IPS DF 4.7 (cell line): ENCODE measurements at regions not wholly inside any gene's neighbourhood (a gene's known extent, or its start where the extent isn't known, plus 50 kb on each side); places are given as distances from the start of the nearest gene placed in this dataset.

Source experiments
- DNase-seq: peaks from one replicate; pipeline ENCODE4 v3.0.0-alpha.2; 2013; ENCODE audit warnings: low spot score; ENCODE audit errors: extremely low read depth

DNA sequence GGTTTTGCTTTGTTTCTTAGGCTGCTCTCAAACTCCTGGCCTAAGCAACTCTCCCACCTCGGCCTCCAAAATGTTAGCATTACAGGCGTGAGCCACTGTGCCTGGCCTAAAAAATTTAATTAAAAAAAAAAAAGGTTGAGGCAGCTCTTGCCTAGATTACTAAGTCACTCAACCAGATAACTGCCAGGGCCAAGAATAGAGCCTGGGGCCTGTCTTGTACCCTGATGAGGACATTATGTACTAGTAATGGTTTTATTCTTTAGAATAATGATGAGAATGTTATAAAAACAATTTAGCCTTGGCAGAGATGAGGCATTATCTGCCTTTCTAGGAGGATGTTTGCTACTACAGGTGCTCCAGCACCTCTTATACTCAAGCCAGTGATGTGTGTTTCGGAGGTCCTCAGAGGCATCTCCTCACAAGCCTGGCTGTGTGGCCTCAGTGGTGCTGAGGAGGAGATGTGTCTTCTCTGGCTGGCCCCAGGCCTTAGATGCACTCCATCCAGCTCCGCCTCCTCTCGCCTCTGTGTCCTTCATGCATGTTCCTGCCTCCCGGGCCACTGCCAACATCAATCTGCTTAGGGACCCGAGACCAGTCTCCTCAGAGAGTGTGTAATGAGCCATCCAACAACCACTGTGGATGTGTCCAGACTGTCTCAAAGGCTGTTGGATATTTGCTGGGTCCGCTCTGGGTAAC is 337.7 kb upstream of the GATB start:
- no peak for DNase-seq

DNA sequence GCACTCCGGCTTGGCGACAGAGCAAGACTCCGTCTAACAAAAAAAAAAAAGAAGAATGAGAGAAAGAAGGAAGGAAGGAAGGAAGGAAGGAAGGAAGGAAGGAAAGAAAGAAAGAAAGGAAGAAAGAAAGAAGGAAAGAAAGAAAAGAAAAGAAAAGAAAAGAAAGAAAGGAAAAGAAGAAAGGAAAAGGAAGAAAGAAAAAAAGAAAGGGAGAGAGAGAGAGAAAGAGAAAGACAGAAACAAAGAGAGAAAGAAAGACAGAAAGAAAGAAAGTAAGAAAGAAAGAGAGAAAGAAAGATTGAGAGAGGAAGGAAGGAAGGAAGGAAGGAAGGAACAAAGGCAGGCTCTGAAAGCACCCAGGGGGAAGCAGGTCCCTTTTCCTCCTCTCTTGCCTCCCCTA is 336.6 kb upstream of the GATB start:
- no peak for DNase-seq

DNA sequence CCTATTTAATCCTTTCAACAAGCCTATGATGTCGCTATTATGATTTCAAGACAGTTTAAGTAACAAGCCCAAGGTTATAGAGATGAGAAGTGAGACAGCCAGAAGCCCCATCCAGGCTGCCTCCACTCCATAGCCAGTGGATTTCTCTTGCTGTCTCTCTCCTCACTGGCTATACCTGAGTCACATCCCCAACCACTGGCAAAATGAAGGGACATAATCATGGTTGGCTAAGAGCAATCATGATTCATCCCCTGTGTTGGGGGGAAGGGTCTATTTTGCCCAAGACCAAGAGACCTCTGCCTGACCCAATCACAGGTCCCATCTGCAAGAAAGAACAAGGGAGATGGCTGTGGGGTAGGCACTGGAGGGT is 334.9 kb upstream of the GATB start:
- no peak for DNase-seq

DNA sequence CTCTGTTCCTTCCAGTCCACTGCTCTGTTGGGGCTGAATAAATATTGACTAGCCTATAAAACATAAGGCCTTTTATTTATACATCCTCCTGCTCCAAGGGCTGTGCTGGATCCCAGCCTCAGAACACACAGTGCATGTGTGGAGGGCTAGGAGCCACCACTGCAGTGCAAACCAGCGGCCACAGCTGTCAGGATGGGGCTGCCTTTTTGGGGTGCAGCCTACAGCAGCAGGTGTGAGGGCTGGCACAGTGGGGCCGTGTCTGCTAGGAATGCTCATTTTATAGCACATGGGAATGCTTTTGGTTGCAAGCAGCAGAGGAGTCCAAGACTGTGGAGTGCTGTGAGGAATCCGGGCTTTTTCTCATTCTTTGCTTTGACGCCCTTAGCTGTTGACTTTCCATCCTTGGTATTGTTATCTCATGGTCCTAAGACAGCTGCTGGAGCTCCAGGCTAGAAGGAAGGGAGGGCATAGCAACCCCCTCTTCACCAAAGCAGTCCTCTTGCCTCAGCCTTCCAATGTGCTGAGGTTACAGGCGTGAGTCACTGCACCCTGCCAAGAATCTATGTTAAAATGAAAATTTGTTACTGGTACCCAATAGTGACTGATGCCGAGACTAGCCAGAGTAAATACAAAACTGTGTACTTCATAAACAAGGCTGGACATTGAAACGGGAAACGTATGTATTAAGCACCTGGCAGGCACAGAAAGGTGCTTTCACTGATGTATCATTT is 334.3 kb upstream of the GATB start:
- DNase-seq, result no peak

DNA sequence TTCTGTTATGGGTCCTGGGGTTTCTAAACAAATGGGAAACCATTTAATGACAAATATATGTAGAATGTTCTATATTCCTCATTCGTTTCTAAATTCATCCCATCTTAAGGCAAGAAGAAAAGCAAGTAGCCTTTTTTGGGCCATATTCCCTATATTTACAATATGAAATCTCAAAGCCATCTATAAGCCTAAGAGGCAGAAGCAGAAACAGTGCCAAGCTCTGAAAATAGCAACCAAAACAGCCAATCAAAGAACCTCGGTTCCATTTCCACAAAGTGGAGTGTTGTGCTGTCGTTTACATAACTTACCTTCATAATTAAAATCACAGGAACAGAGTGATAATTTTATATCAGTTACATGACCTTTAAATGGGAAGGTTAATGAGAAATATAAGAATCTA is 330.6 kb upstream of the GATB start:
- DNase-seq, result no peak

DNA sequence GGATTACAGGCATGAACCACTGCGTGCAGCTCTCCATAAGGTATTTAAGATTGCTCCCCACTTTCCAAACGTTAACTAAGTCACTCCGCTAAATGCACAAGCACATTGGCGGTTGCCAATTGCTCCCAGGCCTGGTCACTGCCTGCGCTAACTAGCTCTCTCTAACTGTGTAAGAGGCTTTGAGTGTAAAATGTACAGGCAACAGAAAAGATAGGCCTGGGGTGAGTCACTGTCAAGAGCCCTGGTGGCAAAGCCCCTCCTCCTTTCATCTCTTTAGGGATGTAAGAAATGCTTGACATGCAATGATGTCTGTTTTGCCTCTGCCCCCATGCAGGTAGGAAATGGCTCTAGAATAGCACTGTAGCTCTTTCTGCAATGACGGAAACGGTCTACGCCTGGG is 329.7 kb upstream of the GATB start:
- DNase-seq, result no peak

DNA sequence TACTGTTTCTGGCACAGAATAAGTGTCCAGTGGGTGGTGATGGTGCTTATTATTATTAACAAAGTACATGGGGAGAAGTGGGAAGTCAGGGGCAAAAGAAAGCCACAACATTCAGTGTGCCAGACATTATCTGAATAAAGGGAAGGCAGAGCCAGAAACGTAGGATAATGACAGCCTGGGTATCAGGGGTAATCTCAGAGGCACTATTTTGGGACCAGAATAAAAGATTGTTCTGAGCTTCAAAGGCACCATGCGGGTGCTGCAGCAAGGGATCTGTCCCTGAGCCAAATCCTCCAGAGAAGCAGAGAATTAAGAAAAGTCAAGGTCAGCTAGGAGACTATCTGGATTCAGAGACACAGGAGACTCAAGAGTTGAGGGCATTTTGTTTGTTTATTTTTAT is 328.8 kb upstream of the GATB start:
- no peak for DNase-seq

DNA sequence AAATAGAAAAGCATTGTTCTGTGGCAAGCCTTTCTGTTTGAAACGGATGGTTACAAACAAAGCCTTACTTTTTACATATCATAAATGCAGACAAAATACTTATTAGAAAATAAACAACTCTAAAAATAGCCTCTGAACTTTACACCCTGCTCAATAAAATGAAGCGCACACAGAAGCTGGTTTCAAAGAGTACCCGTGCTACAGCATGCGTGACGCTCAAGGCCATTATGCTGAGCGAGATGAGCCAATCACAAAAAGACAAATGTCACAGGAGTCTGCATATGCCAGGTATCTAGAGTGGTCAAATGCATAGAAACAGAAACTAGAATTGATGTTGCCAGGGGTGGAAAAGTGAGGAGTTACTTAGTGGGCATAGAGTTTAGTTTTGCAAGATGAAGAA is 326.5 kb upstream of the GATB start:
- DNase-seq, result no peak

DNA sequence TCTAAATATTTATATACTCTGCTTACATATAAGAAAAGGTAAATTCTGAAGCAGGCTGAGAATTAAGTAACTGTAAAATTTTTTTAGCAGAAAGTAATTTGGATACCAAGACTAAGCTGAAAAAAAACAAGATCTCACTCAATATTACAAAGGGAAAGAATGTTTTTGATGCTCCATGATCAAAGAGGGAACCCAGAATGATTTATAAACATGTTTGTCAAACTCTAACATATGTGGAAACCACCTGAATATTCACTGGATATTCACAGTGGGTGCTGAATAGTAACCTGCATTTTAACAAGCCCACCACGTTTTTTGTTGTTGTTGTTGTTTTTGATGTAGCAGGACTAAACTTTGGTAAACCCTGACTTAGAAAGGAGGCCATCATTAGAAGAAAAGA is 324.9 kb upstream of the GATB start:
- DNase-seq, result no peak

DNA sequence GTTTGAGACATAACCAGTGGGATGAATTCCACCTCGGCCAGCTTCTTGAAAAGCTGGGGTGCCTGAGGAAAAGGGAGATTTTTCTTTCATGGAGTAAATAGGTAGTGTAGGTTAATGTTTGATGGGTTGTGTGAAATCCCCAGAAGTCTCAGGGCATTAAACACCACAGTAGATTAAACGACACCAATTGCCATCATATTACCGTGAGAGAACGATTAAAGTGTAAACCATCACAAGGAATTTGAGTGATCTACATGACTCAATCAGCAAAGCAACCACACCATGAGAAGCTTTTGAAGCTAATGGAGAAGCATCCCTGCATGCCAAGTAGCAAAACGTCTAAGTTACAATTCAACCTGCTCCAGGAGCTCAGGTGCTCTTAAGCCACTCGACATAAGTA is 322.5 kb upstream of the GATB start:
- no peak for DNase-seq

DNA sequence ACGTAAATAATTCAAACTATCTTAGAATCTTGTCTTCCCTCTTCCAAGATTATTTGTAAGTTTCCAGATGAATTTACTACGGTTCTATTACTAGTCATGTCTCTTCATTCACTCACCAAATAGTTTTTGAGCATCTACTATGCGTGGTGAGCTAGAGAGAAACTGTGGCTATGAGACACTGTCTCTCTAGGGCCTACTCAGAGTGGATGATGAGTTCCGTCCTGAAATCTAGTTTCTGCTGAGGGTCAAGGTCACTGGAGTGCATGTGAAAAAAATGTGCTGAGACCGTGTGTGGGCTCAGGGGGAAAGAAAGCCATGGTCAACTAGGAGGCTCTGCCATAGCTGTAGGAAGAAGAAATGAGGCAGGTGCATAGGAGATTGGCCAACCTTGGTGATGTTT is 320.2 kb upstream of the GATB start:
- DNase-seq, result no peak

DNA sequence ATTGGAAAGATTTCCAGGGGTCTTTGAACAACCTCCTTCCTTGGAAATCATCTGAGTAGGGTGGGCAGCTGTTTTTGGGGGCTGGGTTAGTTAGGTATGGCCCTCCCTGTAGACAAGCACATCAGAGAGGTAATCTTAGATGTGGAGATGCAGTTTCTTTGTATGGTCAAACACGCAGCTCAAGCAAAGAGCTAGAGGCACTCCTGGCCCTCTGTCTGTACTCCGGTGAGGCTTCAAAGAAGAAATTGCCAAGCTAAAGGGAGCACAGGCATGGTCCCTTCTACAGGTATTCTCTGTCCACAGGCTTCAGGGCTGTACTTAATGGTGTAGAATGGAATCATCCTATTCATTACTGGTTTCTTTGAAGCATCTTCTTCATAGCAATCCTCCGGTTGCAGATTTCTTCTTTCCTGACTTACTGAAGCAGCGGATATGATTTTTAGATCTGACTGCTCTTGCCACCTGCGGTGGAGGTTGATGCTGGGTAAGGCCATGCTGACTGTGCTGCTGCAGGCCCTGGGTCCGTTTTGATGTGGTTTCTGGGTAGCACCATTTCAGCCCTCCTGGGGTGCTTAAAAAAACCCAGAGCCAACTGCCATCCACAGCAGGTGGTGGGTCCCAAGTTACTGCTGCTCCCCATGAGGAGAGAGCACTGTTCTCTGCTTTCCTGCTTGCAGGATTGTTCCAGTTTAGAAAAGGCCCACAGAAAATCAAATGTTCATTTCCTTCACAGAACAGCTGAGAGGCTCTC is 318.9 kb upstream of the GATB start:
- DNase-seq, result no peak

DNA sequence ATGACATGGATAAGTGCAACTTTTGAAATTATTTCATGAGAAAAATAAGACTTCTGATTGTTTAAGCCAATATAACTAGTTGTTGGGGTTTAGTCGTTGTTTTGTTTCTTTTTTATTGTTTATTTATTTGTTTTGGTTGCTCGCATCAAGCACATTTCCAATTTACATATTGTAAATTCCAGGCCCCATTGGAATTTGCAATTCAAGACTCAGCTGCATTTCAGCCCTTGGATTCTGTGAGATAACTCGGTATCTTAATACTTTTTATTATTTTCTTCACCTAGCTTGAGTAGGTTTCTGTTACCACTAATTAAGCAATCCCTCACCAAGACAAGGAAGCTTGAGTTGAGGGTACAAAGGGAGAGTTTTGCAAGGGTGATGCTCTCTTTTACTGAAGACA is 318.3 kb upstream of the GATB start:
- DNase-seq, result no peak

DNA sequence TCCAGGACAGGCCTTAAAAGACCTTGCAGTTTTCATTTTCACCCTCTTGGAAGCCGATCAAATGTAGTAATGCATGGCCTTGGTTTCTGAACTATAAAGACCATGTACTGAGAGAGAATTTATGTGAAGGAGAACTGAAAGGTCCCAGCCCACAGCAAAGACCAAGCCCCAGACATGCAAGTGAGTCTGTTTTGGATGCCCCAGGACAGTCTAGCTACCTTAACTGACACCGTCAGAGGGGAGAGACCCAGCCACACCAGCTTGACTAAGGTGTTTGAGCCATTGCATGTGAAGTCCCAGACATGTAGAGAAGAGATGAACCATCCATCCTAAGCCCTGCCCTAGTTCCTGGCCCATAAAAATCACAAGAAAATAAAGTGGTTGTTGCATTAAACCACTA is 316.8 kb upstream of the GATB start:
- no peak for DNase-seq

DNA sequence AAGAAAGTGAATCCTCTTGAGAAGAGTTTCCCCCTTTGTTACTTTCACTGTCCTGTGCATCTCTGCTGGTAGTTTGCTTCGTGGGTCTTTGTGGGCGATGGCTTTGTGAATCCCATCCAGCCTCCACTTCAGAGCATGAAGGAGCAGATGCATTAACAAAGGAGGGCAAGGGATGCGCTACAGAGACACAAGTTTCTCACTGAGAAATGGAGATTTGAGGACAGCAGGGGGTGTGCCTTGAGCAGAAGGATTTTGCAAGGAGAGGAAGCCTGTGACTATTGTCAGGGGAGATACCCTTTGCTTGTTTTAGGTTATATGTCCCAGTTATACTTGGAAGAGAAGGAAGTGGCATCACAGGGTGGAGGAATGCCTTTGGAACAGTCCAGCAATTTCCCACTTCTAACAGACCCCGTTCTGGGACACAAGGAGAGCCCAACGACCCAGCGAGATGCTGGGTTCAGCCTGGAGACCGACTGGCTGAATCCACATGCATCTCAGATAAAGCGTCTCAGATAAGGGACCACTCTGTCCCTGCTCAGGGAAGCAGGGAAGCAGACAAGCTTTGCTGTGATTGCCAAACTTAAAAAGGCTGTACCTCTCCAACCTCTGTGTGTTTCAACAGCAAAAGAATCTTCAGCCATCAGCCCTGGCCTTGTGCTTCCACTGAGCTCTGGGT is 314.6 kb upstream of the GATB start:
- DNase-seq, result no peak

DNA sequence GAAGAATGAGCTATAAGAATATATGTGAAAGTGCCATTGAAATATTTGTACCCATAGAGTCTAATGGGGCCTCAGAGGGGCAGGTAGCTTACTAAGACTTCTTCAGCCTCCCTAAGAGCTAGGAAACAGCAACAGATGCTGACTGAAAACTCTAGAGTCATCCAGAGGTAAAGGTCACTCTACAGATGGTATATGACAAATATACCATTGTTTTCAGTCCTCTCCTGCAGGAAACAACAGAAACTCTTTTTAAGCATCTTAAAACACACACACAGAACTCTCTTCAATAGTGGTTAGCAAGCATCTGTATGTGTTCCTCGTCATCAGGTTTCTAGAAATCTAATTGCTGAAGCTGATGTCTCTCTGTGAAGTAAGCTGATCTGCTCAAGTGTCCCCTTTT is 313.8 kb upstream of the GATB start:
- no peak for DNase-seq

DNA sequence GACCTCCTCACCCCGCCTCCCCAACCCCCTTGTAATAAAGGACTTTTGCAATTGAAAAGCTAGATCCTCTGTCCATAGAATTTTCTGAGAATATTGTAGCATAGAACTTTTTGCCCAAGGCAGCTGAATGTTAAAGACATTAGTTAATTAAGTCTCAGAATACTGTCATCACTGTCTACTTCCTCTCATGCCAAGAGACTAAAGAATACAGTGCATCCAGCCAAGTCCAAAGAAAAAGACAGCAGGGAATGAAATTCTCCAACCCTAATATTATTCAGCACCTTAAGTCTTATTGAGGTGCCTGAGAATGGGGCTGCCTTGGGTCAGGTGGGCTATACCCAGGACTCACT is 313.3 kb upstream of the GATB start:
- no peak for DNase-seq

DNA sequence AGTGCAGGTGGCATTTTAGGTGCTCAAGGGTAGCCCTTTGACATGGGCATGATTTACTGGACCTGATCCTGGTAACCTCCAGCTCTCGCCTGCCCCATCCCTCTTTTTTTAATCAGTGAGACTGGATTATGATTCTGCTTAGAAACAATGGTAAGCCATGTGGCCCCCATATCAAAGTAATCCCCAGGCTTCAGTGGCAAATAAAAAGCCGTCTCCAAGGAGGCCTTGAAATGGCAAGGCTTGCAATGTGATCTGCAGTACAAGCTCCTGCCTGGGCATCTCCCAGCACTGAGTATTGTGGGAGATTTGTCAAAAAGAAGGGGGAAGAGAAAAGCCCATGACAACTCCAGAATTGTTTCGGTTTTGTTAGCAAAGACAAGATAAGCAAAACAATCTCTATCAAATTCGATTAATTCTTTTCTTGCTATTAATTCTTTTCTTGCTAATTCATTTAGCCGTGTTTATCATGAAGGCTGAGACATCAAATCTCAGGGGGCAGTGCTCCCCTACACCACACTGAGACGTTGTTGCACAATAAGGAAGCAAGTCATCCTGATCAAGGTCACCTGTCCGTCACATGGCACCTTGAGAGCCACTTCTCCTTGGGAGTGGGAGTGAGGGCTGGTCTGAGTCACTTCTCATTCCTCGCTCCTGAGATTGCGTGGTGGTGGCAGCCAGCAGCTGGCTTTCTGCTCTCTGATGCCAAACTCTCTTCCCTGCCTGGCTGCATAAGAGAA is 312.7 kb upstream of the GATB start:
- no peak for DNase-seq

DNA sequence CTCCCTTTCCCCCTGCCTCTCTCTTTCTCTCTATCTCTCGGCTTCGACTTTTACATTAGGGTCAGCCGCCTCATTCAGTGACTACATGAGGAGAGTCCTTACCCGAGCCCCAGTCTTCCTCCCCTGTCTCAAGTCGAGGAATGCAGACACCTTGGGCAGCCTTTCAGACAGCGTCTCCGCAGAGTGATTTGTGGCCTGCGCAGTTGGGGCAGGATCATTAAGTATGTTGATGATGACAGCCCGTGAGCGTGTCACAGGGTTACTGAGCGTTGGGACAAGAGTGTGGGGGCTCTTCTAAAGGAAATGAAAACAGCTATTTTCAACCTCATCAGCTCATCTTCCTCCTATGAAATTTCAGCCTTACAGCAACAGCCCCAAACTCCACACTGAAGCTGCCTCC is 312.1 kb upstream of the GATB start:
- no peak for DNase-seq

DNA sequence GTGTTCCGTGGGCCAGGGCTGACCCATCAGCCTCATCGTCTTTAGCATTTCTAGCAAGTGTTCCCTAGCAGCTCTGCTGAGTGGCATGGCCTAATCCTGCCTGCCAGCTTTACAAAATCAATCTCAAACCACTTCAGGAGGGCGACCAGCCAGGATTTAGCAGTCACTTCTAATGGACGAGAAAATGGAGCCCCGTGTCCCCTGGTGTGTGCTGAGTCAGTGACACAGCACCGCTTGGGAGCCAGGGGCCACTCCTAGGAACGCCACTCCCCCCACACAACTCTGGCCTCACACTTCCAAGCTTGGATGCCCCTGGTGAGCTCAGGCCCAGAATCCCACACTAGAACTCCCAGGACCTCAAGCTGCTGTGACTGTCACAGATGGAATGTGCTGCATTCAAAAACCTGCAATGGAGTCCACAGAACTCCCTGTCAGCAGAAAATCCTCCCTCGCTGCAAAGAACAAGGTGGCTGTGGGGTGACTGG is 311.2 kb upstream of the GATB start:
- DNase-seq, result no peak

DNA sequence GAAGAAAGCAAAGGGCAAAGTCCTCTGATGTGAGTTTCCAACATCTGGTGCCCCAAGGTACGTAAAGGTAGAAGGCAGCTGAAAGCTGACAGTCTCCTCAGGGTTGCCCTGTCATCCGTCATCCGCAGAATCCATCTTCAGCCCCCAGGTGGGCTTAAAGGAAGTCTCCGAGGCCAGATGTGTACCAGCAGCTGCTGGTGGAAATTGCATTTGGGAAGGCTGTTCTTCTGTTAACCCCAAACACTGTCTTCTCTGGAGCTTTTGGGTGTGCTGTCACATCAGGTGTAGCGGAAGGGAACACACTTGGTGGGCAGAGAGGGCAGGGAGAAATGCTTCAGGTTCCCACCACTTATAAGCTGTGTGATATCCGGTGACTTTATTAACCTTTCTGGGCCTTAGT is 310.0 kb upstream of the GATB start:
- DNase-seq, result no peak
